OCI-M2 (cell line): ENCODE measurements at regions not wholly inside any gene's neighbourhood (a gene's known extent, or its start where the extent isn't known, plus 50 kb on each side); places are given as distances from the start of the nearest gene placed in this dataset.

ENCODE experiments used
- DNase-seq: peaks from one replicate; lab custom pipeline; 2025; ENCODE audit not compliant: unreplicated experiment; lab: John Stamatoyannopoulos, UW

DNA sequence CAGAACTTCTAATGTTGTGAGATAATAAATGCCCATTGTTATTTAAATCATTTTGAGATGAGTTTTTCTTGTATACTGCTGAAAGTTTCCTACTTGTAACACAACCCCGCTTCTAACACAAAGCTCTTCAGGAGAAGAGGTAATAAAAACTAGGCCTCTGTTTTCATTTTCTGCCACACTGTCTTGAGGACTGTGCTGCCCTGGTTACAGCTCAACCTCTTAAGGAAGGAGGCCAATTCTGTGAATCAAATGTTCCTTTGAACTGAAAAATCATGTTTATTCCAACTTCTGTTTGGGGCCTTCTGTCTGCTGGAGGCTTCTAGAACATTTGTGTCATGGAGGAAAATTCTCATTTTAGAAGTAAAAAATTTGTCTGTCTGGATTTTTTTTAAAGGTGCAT, 100.3 kb downstream of the LRIG3 start:
- no peak for DNase-seq
